ENCODE measurements at regions not wholly inside any gene's neighbourhood (a gene's known extent, or its start where the extent isn't known, plus 50 kb on each side); places are given as distances from the start of the nearest gene placed in this dataset.
"Not testable (repeated sequence)": the region's sequence is repeated elsewhere in the genome, so short reads cannot be mapped to it uniquely, and the experiment has no call there.

DNA sequence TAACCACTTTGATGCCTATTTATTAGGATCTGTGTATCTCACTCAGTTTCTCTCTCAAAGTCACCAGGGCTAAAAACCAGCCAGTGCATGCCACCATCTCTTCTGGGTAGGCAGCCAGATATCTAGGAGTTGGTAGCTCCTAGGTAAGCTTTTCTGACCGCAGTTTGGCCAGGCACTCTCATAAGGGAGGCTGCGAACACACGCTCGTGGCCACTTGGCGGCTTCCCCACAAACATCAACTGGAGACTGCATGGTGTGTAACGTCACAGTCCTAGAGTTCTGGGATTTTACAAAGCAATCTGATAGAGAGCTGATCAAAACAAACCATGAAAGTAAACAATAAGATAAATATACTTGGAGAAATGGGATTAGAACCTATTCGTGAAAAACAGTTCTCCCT lies 424.3 kb upstream of the ACVR2A start:
- DNase-seq (ENCODE audit: low spot score) = no peak

DNA sequence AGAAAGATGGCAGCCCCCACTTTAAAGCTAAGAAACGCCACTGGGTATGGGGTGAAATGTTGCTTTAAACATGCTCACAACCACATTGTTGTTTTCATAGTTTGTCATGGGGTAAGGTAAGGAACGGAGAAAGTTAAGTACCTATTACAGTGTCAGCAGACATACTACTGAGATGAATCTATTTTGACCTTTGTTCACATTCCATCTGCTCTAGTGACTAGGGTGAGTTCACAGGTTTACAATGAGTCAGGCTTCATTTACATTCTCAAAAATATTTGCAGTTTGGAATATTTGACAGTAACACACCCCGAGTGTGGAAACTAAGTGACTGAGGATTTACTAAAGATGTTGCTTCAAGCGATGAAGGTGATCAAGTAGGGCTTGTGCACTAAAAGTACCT lies 428.7 kb upstream of the ACVR2A start:
- no peak for DNase-seq (ENCODE audit: low spot score)

DNA sequence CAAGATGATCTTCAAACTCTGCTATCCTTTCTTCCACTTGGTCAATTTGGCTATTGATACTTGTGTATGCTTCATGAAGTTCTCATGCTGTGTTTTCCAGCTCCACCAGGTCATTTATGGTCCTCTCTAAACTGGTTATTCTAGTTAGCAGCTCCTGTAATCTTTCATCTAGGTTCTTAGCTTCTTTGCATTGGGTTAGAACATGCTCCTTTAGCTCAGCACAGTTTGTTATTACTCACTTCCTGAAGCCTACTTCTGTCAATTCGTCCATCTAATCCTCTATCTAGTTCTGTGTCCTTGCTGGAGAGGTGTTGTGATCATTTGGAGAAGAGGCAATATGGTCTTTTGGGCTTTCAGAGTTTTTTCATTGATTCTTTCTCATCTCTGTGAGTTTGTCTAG lies 430.2 kb upstream of the ACVR2A start:
- not testable (repeated sequence) for DNase-seq (ENCODE audit: low spot score)

DNA sequence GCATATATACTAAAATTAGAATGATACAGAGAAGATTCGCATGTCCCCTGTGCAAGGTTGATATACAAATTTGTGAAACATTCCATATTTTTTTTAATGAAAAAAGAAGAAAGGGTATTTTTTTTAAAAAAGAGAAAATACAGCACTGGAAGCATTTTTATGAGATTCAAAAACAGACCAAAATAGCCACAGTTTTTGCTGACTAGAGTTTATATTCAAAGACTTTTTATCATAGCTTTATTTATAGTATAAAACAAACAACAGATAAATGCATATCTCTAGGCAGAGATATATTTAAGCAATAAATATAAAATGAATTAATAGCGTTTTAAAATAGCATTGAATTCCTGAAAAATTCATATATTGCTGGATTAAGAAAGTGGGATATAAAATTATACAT lies 436.5 kb upstream of the ACVR2A start:
- no peak for DNase-seq (ENCODE audit: low spot score)

DNA sequence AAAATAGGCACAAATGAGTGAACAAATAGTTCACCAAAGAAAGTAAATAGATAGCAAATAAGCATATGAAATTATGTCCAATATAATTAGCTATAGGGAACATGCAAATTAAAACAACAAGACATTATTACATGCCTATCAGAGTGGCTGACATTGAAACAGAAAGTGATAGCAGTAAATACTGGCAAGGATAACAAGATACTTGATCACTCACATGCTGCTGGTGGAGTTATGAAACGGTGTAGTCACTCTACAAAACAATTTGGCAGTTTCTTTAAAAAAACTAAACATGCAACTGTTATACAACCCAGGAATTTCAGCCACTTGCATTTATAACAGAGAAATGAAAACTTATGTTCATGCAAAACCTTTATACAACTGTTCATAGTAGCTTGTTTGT lies 439.2 kb upstream of the ACVR2A start:
- DNase-seq (ENCODE audit: low spot score) = no peak

DNA sequence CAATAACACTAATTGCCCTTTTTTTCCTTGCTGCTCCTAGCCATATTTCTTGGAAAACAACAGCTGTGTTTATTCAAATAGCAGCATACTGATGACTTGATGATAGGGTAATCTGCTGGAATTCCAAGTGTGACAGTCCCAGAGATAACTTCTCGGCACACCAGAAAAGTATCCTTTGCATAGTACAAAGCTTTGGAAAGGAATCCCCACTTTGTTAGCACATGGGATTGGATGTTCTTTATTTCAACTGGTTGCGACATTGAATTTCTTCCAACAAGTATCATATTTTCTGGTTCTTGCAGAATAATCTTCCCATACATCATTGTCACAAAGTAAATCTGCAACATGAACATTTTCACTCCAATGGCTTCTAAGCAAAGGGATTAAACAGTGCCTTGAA lies 445.8 kb upstream of the ACVR2A start:
- DNase-seq (ENCODE audit: low spot score) = no peak

DNA sequence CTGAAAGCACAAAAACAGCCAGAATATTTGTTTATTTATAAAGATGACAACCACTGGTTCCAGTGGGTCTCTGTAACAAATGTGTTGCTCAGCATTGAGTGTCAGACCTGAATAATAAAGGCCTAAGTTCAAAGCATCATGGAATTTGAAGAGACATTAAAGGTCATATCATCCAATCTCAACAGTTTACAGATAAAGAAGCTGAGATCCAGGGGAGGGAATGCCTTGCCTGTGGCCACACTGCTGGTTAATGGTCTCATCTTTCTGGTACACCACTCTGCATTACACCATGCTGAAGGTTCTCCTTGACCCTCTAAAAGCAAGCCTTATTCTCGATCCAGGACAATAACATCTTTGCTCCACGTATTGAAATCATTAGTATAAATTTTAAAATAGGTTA lies 446.5 kb upstream of the ACVR2A start:
- DNase-seq (ENCODE audit: low spot score) = no peak

DNA sequence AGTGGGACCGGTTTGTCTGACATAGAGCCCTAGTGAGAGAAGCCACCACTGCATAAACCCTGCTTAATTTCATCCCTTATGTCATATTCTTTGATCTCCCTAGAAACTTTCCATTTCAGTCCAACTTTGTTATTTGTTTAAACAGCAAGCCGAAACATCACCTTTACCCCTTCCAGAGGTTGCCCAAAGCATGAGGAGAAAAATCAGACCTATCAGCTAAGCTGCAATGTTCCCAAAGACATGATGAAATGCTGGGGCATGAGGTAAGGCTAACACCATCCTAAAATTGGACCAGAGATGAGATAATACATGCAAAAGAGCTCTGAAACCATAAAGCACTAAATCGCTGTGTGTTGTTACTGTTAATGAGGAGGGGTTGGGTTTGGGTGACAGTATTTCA lies 447.9 kb upstream of the ACVR2A start:
- no peak for DNase-seq (ENCODE audit: low spot score)

DNA sequence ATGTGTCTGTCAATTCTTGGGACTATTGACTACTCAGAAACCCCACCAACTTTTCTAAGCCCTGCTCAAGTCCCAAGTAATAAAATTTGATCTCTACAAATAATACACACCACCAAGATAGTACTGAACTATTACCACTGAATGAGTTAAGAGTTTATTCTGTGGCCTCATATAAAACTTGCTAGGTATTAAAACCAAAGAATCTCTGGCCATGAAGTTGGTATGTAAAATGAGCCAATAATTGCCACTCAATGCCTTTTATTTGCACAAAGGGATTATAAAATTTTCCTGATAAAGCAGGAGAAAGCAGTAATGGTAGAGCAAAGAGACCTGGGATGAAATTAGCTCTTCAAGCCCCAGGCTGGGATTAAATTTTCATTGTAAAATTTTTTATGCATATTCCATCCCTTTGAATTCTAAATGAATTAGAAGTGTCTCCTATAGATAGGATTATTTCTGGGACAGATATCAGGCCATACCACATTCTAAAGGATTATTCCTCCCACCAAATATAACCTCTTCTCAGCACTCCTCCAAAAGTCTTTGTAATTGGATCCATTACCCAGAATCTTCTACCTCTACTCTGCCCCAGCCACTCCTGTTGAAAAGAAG lies 450.5 kb upstream of the ACVR2A start:
- DNase-seq (ENCODE audit: low spot score) = no peak

DNA sequence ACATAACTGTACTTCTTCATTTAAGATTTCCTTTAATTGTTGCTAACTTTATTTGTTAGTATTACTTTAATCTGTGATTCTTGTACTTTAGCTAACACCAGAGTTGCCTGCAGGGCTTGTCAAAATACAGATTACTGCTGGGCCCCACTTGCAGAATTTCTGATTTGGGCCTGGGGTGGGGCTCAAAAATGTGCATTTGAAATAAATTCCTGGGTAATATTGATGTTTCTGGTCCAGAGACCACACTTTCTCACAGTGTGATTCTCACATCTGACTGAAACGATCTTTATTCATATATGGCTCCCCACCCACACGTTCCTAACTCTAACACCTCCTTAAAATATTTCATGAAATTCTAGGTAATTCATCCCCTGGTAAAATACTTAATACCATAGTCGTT lies 452.6 kb upstream of the ACVR2A start:
- DNase-seq (ENCODE audit: low spot score) = no peak

DNA sequence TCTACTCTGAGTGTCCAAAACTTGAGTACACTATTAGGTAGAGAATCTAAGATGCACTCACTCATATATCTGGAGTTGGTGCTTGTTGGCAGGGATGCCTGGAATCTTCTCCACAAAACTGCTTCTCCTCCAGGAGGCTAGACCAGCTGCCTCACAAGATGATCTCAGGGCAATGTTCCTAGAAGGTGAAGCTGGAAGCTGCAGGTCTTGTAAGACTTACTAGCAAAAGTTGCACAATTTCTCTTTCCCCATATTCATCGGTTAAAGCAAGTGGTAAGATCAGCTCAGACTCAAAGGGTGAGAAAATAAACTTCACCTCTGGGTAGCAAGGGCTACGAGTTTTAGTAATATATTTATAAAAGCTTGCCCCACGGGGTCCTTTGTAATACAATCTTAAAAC lies 454.4 kb upstream of the ACVR2A start:
- DNase-seq (ENCODE audit: low spot score) = no peak

DNA sequence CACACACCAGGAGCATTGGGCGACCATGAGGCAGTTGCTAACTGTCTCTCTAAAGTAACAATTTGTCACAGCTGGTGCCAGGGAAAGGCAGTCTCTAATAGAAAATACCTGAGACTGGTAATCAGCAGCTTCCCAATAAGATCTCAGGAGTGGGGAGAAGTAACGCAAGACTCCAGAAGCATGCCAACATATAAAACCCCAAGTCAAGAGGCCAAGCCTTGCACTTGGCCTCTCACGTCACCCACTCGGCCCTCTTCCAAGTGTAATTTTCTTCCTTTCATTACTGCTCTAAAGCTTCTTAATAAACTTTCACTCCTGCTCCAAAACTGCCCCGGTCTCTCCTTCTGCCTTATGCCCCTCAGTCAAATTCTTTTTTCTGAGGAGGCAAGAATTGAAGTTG lies 455.6 kb upstream of the ACVR2A start:
- DNase-seq (ENCODE audit: low spot score) = no peak

DNA sequence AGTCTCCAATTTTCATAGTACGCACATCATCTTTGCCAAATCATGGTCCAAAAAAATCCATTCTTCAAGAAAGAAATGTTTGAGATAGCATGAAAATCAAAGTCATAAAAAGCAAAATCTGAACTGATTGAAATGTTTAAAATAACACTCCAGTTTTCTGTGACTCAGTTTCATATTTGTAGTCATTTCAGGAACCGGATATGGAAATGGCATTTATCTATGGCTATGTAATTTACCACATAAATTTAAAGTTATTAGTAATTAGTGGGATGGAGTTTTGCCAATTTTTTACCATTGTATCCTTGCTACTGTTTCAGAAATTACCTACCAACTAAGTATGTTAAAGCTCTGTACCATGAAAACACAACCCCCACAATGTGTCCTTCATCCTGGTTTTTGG lies 456.6 kb upstream of the ACVR2A start:
- no peak for DNase-seq (ENCODE audit: low spot score)

DNA sequence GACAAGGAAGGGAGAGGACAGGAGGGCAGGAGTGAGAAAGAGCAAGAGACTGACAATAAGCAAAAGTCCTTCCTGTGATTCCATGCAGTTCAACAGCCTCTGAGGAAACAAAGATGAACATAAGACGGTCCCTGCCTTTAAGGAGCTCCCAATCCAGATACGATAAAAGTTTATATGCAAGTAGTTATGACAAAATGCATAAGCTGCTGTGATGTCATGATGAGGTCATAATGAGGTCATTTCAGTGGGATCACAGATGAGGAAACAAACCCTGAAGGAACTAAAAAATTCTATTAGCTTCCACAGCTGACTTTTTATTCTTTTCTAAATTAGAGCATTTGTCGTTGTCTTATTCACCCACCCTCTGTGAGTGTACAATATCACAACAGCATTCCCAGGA lies 458.5 kb upstream of the ACVR2A start:
- DNase-seq (ENCODE audit: low spot score) = no peak

DNA sequence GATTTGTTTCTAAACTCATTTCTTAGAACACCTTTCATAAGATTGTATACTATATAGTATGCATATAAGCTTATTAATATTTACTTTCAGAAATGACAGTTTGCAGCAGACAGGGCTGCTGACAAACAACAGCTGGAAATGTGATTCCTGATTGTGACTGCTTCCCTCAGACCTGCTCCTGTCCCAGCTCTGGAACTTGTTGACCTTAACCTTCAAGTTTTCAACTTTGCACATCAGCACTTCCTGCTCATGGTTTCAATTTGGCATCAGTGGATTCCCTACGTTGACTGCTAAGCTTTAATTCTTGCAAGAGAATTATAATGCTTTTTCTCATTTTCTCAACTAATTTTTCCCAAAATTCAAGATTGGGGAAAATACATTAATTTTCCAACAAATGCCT lies 459.2 kb upstream of the ACVR2A start:
- no peak for DNase-seq (ENCODE audit: low spot score)

DNA sequence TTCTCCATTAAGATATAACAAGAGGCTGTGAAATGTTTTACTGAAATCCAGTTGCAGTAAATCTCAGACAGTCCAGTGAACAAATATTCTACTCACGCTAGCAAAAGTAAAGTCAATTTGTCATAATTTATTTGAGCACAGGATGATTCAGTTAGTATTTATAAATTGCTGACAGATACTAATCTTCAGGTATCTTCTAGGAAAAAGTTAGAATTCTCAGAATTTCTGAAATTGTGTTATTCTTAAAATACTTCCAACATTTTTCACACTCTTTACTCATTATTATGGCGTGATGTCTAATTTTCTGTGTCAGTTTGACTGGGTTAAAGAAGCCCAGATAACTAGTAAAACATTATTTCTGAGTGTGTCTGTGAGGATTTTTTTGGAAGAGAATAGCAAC lies 460.2 kb upstream of the ACVR2A start:
- DNase-seq (ENCODE audit: low spot score) = no peak

DNA sequence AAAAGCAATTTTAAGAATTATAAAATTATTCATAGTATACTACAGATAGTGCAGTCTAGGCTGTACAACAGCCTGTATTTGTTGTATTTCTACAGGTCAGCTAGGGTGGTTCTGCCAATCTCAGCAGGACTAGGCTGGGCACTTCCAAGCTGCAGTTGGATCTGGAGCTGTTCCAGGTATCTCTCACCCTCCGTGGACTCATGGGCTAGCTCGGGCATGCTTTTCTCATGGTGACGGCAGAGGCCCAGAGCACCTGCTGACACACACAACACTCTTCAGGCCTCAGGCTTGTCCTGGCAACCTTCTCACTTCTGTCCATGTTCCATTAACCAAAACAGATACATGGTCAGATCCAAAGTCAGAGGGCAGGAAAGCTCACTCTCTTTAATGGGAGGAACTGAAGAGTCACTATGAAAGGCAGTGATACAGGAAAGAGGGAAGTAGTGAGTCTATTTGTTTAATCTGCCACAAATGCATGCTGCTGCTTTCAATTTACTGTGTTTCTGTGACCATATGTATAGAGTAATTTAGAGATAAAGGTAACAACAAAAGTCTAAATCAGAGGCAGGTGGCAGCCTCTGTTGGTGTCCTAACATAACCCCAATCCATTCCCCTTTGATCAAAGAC lies 462.4 kb upstream of the ACVR2A start:
- no peak for DNase-seq (ENCODE audit: low spot score)

DNA sequence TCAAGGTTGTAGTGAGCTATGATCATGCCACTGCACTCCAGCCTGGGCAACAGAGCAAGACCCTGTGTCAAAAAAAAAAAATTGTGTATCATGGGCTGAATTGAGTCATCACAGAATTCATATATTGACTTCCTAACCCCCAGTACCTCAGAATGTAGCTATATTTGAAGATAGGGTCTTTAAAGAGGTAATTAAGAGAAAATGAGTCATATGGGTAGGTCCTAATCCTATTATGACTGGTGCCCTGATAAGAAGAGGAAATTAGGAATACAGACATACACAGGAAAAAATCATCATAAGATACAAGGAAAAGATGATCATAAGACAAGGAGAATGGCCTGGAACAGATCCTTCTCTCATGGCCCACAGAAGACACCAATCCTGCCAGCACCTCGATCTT lies 466.4 kb upstream of the ACVR2A start:
- DNase-seq (ENCODE audit: low spot score) = no peak

DNA sequence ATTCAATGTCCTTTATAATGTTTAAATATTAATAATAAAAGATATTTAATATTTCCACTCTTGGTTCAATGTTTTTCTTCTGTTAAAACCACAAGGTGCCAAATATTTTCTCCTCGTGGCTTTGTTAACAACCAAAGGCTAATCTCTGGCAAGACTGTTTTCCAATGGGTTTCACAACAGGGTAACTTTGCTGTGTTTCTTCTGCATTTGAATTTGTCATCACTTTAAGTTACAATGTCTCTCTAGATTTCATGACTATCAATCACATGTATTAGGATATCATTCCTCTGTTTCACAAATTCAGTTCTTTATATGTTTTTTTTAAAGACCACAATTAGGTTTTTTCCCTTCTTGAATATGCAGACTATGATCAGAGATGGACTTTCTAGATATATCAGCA lies 469.8 kb upstream of the ACVR2A start:
- no peak for DNase-seq (ENCODE audit: low spot score)

DNA sequence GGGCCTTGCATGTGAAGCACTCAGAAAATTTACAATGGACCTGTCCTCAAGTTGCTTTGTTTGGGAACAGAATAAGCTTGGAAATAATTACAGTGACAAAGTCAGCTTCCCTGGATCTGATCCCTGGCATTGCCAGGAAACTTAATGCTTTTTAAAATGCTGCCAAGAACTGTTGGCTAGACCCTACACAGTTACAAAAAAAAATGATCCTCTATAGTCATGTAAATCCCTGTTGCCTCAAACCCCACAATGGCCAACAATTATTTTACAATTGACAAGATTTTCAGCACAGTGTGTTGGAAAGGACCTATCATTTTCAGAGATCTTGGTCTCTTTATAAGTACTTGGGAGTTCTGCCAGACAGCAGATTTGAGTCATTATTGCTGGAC lies 470.4 kb upstream of the ACVR2A start:
- no peak for DNase-seq (ENCODE audit: low spot score)

DNA sequence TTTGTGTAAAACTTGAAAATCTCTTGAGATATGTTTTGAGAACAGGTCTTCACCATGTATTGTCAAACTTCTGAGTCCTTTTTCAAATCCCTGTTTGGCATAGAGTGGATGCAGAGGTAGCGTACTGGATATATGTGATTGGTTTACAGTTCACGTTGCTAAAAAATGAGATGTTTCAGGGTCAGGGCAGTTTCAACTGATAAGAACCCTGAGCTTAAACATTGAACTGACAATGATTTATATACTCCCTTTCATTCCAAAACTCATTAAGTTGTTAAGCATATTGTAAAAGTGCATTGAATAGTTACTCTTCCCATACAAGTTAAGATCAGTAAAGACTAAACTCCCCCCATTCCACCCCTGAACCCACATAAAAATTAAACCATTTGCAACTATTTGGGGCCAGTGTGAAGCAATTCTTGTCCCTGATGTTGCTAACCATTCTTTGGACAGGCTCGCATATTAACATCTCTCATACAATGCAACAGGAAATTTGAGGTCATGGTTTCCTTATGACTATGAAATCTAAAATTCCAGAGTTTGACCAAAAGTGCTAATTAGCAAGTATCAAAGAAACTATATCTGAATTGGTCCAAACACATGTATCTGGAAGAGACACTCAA lies 470.9 kb upstream of the ACVR2A start:
- DNase-seq (ENCODE audit: low spot score) = no peak

DNA sequence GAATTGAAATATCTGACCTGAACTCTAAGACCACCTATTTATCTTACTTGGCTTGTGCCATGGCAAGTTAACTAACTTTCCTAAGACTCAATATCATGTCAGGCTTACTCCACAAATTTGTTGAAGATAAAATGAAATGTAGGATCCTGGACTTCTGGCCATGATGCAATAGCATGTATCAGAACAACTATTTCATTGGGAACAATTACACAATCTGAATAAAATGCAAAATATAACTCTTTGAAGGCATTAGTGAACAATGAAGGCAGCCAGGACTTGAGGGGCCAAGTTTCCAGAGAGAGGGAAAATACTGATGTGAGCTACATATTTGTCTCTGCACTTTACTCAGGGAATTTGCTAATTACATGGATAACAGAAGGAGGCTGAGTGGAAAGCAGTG lies 476.5 kb upstream of the ACVR2A start:
- no peak for DNase-seq (ENCODE audit: low spot score)

DNA sequence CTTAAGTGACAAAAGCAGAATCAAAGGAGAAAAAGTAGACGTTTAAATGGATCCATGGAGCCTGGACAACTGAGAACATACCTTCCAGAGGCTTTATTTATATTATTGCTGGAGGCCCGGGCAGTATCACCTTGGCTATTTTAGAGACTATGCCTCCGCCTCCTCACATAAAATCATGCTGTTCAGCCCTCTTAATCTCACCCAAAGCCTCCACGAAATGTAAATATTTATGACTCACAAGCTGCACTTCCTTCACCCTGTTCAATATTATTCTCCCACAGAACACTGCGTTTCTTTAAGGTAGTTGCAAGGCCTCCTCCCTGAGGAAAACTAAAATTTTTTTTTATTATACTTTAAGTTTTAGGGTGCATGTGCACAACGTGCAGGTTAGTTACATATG lies 478.6 kb upstream of the ACVR2A start:
- no peak for DNase-seq (ENCODE audit: low spot score)

DNA sequence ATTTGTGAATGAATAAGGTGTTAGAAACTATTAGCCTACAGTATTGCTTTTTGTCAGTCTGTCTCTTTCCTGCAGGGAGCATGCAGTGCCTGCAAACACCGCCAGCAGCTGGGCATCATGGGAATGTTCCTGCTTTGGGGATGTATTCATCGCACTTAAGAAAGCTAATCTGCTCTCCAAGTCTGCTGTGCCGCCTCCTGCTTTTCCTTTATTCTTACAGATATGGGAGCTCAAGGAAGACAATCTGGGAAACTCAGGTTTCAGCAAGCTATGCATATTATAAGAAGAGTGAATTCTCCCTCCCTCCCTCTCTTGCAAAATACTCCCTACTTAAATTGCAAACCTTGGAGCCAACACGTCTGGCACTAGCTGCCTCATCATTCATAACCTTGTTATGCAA lies 479.2 kb upstream of the ACVR2A start:
- no peak for DNase-seq (ENCODE audit: low spot score)

All from kidney capillary endothelial cell (primary cell).